Fibroblast of the conjunctiva (primary cell): ENCODE measurements at regions not wholly inside any gene's neighbourhood (a gene's known extent, or its start where the extent isn't known, plus 50 kb on each side); places are given as distances from the start of the nearest gene placed in this dataset.
A peak's percentile ranks its signal among the peaks of the same experiment; 100 is the strongest.

Experiments
- DNase-seq: peaks from one replicate; pipeline ENCODE4 v3.0.0-alpha.2; 2010; ENCODE audit warnings: low read depth

DNA sequence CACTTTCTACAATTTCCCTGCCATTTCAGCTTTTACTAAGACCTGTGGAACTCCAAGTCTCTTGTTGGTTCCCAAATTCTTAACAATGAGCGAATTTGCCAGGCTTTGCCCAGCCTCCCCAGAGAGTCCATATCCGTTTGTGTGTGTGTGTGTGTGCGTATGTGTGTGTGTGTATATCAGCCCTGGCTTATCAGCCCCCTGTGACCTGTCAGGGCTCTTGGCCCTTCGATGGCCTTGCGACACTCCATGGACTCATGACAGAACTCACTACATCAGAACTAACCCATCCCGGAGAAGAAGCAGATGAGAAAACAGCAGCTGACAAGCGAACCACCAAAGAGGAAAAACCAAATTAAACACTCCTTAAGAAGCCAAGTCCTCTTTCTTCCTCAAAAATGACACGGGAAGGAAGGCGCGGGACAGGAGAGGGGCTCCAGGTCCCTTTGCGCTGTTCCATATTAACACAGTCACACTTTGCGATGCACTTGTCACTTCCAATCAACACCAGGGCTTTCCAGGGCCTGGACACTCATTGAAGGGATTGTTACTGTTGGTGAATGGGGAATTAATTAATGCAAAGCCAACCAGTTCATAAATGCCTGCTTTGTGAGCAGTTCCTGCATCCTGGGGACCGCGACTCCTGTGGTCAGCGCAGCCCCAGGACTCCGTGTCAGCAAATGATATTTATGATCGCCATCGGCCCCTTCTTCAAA, 524.0 kb downstream of the CD83 start:
- DNase-seq, result no peak

DNA sequence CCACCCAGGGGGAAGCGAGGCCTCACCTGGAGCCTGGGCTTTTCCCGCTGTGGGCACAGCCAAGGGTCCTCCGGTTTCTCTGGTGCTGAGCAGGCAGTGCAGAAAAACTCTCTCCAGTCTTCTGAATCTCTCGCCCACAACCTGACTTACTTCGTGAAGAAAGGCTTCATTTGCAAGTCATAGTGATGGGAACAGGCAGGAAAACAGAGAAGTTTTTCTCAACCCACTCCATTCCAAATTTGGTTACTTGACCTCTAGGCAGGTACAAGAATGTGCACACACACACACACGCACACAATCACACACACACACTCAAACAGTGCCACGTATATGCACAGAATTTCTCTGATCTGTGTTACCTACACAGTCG, 524.5 kb downstream of the CD83 start:
- no peak for DNase-seq

DNA sequence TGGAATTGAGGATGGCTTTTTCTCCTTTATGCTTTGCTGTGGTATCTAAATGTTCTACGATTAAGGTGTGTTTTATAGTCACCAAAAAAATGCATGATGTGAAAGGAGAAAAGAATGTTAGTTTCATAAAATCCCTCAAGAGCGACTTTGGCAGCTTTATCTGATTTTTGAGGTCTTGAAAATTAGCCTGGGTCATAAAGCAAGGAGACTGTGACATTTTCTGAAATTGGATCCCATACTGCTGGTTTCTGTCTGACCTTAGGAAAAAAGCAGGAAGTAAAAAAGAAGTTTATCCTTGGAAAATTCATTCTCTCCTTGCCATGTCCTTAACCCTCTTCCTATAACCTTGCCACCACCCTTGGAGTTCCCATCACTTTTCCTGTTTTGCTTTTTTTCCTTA, 525.3 kb downstream of the CD83 start:
- DNase-seq, result no peak

DNA sequence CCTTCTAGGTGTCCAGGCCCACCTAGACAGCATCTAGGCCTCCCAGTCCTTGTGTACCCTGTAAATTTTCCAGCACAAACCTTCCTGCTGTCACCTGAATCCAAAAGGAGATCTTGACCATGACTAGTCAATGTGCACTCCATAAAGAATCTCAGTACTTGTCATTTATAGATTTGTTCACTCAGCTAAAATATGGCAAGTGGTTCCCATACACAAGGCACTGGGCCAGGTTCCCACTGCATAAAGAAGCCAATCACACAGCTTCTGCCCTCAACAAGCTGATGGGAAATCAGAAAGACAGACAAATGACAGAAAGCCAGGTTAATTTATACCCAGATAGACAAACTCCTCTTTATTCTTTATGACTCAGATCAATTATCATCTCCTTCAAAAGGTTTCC, 526.8 kb downstream of the CD83 start:
- DNase-seq, result no peak

DNA sequence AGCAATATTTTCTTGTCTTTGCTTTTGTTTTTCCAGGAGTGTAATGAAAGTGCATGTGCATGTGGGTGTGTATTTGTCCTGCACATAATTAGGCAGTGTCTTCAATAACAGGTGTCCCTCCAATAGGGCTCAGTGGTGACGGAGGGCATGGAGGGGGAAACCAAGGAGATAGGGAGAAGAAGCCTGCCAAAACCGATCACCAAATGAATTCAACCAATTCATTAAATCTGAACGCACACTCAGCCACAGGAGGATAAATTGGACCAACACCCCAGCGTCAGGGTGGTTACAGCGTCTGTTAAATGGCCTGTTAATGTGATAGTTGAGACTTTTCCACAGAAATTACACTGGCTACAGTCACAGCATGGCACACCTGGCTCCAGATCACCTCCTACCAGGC, 527.6 kb downstream of the CD83 start:
- DNase-seq, result no peak

DNA sequence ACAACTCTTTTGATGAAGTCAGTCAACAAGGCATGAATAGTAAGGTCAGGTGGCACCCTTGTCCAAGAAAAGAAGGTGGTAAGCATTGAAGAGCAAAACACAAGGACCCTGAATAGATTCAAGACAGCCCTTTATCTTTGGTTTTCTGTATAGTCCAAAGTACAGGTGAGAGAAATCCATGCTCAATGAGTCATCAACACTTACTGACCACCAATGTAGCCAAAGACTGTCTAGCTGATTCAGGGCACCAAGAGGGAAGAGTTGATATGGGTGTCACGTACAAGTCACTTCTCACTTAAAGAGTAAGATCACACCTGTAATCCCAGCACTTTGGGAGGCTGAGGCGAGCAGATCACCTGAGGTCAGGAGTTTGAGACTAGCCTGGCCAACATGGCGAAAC, 528.3 kb downstream of the CD83 start:
- no peak for DNase-seq

DNA sequence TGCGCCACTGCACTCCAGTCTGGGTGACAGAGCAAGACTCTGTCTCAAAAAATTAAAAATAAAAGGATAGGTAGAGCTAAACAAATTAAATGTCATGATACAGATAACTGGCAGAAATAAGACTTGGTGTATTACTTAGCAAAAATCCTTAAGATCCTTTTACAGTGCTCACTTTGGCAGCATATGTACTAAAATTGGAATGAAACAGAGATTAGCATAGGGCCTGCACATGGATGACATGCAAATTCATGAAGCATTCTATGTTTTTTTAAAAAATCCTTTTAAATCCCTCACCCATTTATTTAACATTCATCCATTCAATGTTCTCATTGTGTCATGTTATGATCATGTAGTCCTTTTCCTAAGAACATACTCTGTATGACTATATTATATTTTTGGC, 528.8 kb downstream of the CD83 start:
- no peak for DNase-seq

DNA sequence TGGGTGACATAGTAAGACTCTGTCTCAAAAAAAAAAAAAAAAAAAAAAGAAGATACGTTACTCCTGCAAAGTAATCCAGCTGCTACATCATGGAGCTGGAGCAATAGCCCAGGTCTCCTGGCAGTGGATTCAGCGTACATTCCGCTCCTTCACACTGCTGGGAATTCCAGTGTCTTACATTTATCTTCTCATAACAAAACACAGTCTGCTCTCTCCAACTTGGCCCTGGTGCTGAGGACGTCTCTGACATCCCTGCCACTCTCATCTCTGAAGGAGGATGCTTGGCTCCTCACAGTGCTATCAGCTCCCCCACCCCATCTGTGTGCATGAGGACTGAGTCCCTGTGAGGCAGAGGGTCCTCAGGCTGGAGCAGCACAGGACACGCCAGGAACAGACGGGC, 529.8 kb downstream of the CD83 start:
- DNase-seq, result no peak

DNA sequence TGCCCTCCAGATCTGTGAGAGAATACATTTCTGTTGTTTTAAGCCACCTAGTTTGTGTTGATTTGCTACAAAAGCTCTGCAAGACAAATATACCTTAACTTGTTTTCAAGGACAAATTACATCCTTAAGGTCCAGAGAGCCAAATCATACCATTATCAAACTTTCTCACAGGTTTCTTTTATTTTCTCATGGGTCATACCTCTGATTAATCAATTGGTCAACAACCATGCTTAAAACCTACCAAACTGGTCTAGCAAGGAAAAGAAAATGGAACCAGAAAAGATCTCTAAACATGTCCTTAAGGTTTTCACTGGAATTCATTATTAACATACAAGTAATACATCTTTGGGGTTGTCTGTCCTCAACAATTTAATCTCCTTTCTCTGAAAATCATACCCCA, 535.0 kb downstream of the CD83 start:
- no peak for DNase-seq

DNA sequence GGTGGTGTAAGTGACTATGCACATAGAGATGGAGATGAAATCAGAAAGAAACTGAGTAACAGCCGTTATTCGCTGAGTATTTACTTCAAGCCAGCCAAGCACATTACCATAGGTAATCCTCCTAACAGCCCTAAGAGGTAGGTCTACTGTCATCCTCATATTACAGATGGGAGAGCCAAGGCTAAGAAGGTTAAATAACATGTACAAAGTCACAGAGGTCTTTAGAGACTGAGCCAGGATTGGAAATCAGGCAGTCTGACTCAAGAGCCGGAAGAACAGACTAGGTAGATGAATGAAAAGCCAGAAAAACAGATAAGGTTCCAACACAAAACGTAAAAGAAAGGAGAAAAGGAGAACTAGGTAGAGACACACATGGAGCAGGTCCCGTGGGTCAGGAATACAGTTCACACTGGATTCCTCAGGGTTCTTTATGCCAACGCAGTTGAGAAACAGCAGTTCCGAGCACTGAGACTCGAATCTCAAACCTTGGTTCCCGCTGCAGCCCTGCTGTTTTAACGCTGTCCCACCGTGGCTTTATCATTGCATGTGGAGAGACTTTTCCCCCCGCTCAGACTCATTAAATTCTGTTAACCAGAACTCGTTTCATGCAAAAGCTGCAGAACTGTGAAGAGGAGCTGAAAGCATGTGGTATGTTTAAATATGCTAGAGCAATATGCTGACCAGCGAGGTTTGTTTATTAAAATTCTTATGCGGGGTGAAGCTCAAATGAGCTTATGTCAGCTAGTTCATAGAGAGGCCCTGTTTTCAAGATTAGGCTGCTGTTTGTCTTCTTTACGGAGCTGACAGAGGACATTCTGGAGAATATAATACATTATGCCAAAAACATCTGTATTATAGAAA, 537.9 kb downstream of the CD83 start:
- no peak for DNase-seq

DNA sequence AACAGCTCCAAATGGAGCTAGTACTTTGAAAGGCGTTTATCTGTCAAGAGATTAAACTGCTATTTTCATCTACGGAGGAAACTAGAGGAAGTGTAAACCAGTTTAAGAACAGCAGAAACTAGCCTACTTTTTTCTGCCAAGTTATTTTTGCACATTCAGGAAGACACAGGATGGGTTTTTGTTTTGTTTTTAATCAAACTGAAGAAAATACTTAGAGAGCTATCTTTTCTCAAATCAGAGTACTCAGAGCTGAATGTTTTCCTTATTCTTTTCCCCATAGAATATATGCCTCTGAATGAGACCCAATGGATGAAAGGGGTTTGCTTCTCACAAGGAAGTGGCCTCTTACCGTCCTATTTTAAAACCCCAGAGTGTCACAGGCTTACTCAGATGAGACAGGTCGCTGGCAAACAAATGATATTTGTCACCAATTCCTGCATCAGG, 538.5 kb downstream of the CD83 start:
- no peak for DNase-seq

DNA sequence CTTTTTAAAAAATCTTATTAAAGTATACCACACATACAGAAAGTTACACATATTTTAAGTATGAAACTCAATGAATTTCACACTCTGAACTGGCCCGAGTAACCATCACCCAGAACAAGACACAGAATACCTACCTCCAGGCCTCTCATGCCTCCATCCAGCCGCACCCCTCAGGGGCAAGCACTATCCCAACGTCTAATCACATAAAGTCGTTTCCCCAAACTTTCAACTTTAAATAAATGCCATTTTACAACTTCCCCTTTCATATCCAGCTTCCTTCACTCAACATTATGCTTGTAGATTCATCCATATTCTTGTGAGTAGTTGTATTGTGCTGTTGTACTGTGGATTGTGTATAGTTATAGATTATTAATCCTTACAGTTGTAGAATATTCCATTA, 539.1 kb downstream of the CD83 start:
- no peak for DNase-seq

DNA sequence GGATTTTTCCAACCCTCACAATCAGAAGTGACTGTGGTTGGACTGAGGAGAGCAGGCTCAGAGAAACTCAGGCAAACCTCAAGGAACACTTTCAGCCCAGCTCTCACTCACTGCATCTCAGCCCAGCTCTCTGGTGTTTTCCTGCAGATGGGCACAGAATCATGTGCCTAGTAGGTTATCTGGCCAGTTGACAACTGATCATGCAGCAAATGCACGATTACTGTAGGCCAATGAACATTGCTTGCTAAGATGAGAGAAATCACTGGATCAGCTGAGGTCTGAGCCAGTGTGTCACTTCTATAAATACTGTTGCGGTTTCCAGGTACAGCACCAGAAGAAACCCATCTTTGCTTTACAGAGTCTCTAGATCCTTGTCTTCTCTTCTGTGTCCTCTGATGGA, 540.5 kb downstream of the CD83 start:
- DNase-seq, result no peak

DNA sequence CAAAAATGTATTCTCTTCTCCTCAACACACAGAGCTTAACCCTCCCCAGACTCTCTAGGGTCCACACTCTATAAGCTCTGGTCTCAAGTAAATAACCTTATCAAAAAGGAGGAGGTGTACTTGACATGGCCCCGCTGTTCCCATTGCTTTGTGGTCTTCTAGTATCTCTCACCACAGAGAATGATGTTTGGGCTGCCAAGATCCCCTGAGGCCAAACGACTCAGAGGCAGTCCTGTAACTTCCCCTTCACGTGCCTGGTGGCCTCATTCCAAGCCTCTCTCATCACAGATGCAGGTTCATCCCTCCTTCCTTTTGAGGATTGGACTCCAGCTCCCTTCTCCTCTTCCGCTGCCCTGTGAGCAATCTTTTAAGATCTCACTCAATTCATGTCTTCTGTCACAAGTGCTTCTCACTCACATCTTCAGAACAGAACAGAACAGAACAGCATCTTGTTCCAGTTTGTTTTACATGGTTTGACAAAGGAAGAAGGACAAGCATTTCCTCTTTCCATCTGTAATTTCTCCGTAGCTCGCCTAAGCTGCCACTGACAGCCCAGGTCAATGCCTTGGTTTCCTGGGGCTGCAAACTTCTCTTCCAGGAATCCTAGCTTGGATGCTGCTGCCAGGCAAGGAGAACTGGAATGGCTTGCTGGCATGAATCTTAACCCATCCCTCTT, 541.5 kb downstream of the CD83 start:
- DNase-seq, result no peak

DNA sequence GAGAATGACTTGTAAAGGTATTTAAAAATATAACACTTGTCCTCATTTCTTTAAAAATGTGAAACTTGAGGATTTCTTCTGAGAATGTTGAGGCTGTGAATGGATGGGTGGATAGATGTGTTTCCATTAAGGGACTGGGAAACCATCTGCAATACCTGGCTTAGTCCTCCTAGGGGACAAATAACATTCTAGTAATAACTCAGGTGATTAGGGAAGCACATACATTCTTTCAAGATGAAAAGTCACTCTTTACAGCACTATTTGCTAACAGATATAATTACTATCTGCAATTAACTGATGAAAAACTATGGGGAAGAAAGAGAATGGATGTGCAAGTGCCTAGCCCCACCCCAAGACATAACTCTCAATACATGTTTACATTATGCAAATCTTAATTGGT, 542.3 kb downstream of the CD83 start:
- no peak for DNase-seq

DNA sequence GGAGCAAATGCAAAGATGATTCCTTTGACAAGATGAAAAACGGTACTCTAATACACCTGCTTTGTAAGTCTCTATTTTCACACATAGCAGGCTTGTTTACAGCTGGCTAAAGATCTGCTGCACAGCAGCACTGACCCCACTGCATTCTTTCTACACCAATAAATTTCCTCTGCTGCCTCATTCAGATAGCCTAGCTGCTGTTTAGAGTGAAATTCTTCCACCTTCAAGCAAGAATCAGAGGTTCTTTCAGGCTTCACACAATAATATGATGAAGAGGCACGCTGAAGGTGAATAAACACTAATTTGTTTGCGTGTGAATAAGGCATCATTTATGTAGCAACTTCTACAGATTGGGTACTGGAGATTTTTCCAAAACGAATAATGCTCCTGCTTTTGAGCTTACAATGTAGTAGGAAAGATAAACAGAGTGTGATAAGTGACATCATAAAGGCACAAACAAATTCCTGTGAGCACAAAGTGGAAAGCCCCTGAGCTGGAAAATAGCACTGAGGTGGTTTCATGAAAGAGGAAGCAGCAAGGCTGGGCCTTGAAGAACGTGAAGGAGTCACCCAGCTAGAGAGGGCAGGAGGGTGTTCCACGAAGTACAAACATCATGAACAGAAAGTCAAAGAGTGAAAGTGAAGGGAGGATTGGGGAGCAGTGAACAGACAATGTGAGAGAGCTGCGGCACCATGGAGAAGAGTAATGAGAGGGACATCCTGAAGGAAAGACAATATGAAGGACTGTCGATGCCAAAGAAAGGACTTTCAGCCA, 543.4 kb downstream of the CD83 start:
- DNase-seq, result no peak

DNA sequence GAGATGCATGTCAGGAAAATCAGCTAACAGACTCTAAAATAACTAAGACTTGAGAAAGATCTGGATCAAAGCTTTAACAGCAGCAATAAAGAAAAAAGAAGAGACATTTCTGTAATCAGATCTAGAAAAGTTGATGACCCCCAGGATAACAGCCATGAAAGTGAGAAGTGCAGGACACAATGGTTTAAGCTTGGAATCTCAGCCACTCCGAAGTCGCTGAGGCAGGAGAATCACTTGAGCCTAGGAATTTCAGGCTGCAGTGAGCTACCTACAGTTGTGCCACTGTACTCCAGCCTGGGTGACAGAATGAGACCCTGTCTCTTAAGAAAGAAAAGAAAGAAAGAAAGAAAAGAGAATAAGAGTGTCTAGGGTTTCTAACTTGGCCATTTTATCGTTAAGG, 544.1 kb downstream of the CD83 start:
- DNase-seq, result no peak

DNA sequence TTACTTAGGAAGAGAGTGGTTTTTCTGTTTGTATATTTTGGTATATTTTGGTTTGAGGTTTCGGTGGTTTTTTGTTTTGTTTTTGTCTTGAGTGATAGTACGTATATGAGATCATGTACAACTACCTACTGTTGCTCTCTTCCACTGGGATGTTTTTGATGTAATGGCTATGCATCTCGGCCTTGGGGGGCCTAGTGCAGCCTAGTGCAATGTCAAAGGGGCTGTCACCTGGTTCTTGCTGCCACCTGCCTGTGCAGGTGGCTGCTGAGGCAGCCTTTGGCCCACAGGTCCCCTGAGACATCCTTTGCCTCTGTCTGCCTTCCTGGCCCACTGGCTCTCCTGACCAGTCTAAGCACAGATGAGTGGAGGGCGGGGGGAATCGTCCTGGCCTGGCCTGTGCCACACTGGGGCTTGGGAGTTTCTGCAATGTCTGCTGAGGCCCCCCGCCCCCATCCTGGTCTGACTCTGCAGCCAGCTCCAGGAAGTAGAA, 546.6 kb downstream of the CD83 start:
- DNase-seq, result no peak

DNA sequence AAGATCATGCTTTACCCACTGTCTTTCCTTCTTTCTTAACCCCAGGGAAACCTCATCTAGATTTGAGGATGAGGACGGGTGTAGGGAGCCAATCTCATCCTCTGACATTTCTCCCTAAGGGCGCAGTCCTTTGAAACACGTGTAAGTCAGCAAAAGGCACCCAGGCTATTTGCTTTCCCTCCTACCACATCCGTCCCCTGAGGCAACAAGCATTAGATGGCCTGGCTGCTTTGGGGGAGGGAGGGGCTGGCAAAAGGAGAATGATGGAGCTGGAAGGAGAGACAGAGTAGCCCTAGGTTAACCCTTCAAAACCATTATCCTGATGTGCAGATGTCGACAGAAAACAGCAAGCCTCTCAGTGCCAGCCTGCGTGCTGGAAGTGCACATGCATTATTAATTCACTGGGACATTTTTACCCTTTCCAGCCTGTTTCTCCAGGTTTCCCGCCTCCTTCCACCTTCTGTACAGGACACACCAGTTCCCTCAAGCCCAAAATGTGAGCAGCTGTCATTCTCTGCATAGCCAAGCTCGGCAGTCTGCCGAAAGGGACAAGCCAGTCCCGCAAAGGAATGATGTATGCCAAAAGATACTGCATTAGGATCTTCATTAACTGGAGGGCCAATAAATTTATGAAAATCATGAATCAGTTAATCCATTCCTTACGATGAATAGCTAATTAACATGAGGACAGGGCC, 547.2 kb downstream of the CD83 start:
- DNase-seq, result no peak

DNA sequence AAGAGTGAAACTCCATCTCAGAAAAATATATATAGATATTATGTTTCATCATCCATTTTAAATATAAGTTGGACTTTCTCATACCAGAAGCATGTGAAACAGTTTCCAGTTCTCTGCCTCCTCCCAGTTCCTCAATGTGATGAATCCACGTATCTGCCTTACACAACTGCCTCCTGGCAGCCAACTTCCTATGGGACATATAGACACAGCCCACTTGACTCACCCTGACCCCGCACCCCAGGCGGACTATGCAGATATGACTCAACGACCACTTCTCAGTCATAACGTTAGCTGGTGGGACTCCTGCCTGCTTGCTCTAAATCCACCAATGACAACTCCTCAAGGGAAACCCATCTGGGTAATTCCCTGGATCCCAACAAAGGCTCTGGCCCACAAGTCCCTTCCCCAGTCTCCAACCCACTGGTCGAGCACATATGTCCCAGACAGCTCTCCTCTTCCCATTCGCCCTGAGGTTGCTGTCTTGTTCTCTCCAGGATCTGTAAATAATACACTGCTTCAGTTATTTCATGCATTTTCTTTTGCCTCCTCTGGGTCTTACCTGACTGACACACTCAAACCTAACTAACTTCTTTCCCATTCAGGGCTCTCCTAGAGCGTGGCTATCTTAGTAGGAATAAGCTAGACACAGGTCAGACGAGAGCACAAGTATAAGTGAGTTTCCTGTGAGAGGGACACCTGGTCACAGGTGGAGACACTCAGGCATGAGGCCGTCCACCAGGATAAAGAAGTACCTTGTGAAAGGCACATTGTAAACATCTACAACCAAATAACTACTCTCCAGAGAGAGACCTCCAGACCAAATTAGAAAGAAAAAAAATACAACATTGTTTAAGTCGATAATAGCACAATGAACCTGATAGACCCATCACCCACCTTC, 548.5 kb downstream of the CD83 start:
- peak; percentile 79 for DNase-seq

DNA sequence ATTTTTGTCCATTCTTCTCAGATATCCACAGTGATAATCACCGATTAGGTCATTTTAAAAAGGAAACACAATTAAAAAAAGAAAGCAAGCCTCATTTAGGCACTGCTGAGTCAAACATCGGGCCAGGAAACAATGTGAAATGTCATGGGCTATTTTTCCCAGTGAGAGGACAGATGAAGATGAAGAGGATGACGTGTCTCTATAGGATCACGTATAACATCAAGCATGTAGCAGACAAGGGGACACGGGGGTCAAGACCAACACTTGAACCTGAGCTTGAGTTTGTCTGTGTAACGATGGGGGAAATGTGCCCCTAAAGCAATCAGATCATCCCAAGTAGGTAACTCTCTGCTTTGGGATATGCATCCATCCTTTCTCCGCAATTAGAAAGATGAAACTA, 553.2 kb downstream of the CD83 start:
- DNase-seq, result no peak
